ENCODE measurements at regions not wholly inside any gene's neighbourhood (a gene's known extent, or its start where the extent isn't known, plus 50 kb on each side); places are given as distances from the start of the nearest gene placed in this dataset.

DNA sequence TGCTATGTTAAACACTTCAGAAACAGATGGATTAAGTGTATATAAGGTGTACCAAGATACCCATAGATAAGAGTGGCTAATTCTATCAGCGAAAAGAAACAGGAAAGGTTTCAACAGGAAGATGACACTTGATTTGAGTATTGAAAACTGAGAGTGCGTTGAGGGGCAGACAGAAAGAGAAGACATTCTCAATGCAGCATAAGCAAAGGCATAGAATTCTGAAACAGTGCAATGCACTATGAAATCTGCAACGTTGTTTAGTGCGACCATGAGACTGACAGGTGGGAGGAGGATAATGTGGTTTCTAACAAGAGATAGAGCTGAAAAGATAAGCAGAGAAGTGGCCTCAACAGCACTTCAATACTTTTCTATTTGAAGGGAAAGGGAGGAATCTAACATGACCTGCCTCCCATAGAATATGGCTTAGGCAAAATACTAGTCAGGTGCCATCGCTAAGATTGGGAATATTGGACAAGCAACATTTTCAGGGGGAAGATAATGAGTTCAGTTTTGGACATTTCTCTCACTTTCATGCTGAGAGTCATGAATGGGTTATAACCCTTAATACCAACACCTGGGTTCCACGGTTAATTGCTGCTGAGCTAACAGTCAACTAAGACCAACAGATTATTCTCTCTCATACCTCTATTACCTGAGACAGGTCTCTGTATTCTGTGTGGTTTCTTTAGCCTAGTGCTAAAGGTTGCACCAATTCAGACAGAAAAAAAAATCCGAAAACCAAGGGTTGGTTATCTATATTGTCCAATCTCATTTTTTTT, 312.9 kb upstream of the ARID1B start:
- TF ChIP-seq, protein P1, sequence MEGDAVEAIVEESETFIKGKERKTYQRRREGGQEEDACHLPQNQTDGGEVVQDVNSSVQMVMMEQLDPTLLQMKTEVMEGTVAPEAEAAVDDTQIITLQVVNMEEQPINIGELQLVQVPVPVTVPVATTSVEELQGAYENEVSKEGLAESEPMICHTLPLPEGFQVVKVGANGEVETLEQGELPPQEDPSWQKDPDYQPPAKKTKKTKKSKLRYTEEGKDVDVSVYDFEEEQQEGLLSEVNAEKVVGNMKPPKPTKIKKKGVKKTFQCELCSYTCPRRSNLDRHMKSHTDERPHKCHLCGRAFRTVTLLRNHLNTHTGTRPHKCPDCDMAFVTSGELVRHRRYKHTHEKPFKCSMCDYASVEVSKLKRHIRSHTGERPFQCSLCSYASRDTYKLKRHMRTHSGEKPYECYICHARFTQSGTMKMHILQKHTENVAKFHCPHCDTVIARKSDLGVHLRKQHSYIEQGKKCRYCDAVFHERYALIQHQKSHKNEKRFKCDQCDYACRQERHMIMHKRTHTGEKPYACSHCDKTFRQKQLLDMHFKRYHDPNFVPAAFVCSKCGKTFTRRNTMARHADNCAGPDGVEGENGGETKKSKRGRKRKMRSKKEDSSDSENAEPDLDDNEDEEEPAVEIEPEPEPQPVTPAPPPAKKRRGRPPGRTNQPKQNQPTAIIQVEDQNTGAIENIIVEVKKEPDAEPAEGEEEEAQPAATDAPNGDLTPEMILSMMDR (IDR thresholded peaks at IDR 0.05) = no peak
- no peak for TF ChIP-seq POLR2A (IDR thresholded peaks at IDR 0.05)

Measured in prostate gland (tissue), 2 donors.